CD4-positive, alpha-beta T cell treated with Interleukin-6 for 4 hours (primary cell): ENCODE measurements at regions not wholly inside any gene's neighbourhood (a gene's known extent, or its start where the extent isn't known, plus 50 kb on each side); places are given as distances from the start of the nearest gene placed in this dataset.
"Not testable (repeated sequence)": the region's sequence is repeated elsewhere in the genome, so short reads cannot be mapped to it uniquely, and the experiment has no call there.

Experiments used
- DNase-seq: peaks from one replicate; pipeline ENCODE4 v3.0.0-alpha.2; 2020; ENCODE audit warnings: mixed read lengths

- no peak for DNase-seq
Measured at GRCh38 chr20:63145156-63145555, 70.8 kb downstream of the YTHDF1 start.

GRCh38 chr20:63142933-63143332, 73.0 kb downstream of the YTHDF1 start:
- DNase-seq = no peak

- no peak for DNase-seq
Measured at GRCh38 chr20:63141531-63141930, 74.4 kb downstream of the YTHDF1 start.

- DNase-seq = no peak
Measured at GRCh38 chr20:63140514-63141433, 75.2 kb downstream of the YTHDF1 start.

GRCh38 chr20:63139837-63140236, 76.1 kb downstream of the YTHDF1 start:
- DNase-seq = no peak

- no peak for DNase-seq
Measured at GRCh38 chr20:63139356-63139755, 76.6 kb downstream of the YTHDF1 start.

- DNase-seq = no peak
Measured at GRCh38 chr20:63138855-63139341, 77.0 kb downstream of the YTHDF1 start.

GRCh38 chr20:63137851-63138415, 78.0 kb downstream of the YTHDF1 start:
- no peak for DNase-seq

- no peak for DNase-seq
Measured at GRCh38 chr20:63136296-63136695, 79.6 kb downstream of the YTHDF1 start.

- no peak for DNase-seq
Measured at GRCh38 chr20:63135411-63135810, 80.5 kb downstream of the YTHDF1 start.

GRCh38 chr20:63134711-63135361, 81.1 kb downstream of the YTHDF1 start:
- not testable (repeated sequence) for DNase-seq

- DNase-seq = no peak
Measured at GRCh38 chr20:63134201-63134612, 81.7 kb downstream of the YTHDF1 start.

GRCh38 chr20:63133481-63134091, 82.3 kb downstream of the YTHDF1 start:
- DNase-seq = no peak

- no peak for DNase-seq
Measured at GRCh38 chr20:63132715-63133471, 83.0 kb downstream of the YTHDF1 start.

- DNase-seq = no peak
Measured at GRCh38 chr20:63132131-63132714, 83.7 kb downstream of the YTHDF1 start.

- DNase-seq = no peak
Measured at GRCh38 chr20:63130658-63131577, 85.0 kb downstream of the YTHDF1 start.

GRCh38 chr20:63129991-63130657, 85.8 kb downstream of the YTHDF1 start:
- DNase-seq = no peak

- no peak for DNase-seq
Measured at GRCh38 chr20:63129376-63129965, 86.5 kb downstream of the YTHDF1 start.

- no peak for DNase-seq
Measured at GRCh38 chr20:63128956-63129355, 87.0 kb downstream of the YTHDF1 start.

GRCh38 chr20:63128367-63128766, 87.6 kb downstream of the YTHDF1 start:
- no peak for DNase-seq
